HepG2 (cell line): ENCODE measurements at regions not wholly inside any gene's neighbourhood (a gene's known extent, or its start where the extent isn't known, plus 50 kb on each side); places are given as distances from the start of the nearest gene placed in this dataset.

Experiments used
- ATAC-seq: fragments of 200-7000 bp; cut with Tn5 transposase; 3 replicates; pipeline ENCODE4 v1.9.1; 2020; ENCODE audit warnings: mild to moderate bottlenecking, moderate library complexity
- BruUV-seq: library from RNA; stranded (reverse); fragments of 400-500 nt; replicated peaks from 2 replicates; lab custom pipeline; 2021; lab: Mats Ljungman, UMichigan
- CTCF ChIA-PET: fragments of 300-600 bp; formaldehyde crosslinking; extraction: SDS; loops from one replicate; lab custom pipeline; 2021; ENCODE audit warnings: low total read pairs, inconsistent platforms, low intra/inter-chr PET ratio; lab: Yijun Ruan, JAX
- POLR2A ChIA-PET: fragments of 350-600 bp; sonication (Branson Sonifier 250); formaldehyde crosslinking; loops from one replicate; lab custom pipeline; 2020; ENCODE audit warnings: antibody characterized with exemption, inconsistent platforms; lab: Yijun Ruan, JAX
- DNase-seq: peaks from one replicate; pipeline ENCODE4 v3.0.0-alpha.2; 2015; ENCODE audit warnings: low spot score
- FAIRE-seq: peaks from 3 replicates; lab custom pipeline; 2011; peaks lifted over from hg19 to GRCh38; lab: Jason Lieb, UNC
- H2AFZ ChIP-seq: one replicate; pipeline ENCODE4 v1.6.1; 2011; ENCODE audit warnings: low read length, inconsistent platforms
- H3K27ac ChIP-seq: fragments of 300-600 bp; 3 replicates; pipeline ENCODE4 v1.8.0; 2011; ENCODE audit warnings: mixed run types, mild to moderate bottlenecking, mixed read lengths, low read length, inconsistent platforms; ENCODE audit not compliant: insufficient read depth; ENCODE audit errors: extremely low read length
- H3K27me3 ChIP-seq, 2 experiments: fragments of 200-600 bp in 1 of 2; 2 replicates in 1 of 2; 3 replicates in 1 of 2; pipeline versions ENCODE4 v1.6.0 to v1.8.0; 2011; ENCODE audit warnings: low read length in 2 of 2, mild to moderate bottlenecking in 2 of 2, moderate library complexity in 2 of 2, inconsistent platforms in 1 of 2; ENCODE audit not compliant: insufficient read depth in 2 of 2, control insufficient read depth in 1 of 2
- H3K36me3 ChIP-seq, 2 experiments: fragments of 200-600 bp in 1 of 2; replicated peaks in 1 of 2; 2 replicates in 1 of 2; 3 replicates in 1 of 2; pipeline versions ENCODE4 v1.5.1 to v1.8.0; 2011; ENCODE audit warnings: low read length in 2 of 2, inconsistent platforms in 1 of 2; ENCODE audit not compliant: insufficient read depth in 2 of 2, control insufficient read depth in 1 of 2
- H3K4me1 ChIP-seq: 2 replicates; pipeline ENCODE4 v1.5.1; 2012; ENCODE audit warnings: low read length, inconsistent platforms; ENCODE audit not compliant: insufficient read depth
- H3K4me2 ChIP-seq: 2 replicates; pipeline ENCODE4 v1.6.0; 2011; ENCODE audit warnings: low read depth, low read length, inconsistent platforms
- H3K4me3 ChIP-seq, 3 experiments: fragments of 200-600 bp in 1 of 3; sonication (generic), shearing (Covaris generic) in 1 of 3; replicated peaks in 1 of 3; 2 replicates each; pipeline ENCODE4 v1.5.1; 2011 to 2016; ENCODE audit warnings: low read length in 3 of 3, inconsistent platforms in 2 of 3, low read depth in 2 of 3, mild to moderate bottlenecking in 2 of 3, control low read depth in 1 of 3, mixed read lengths in 1 of 3; ENCODE audit not compliant: insufficient read depth in 1 of 3
- H3K79me2 ChIP-seq: one replicate; pipeline ENCODE4 v1.6.1; 2011; ENCODE audit warnings: low read length, inconsistent platforms; ENCODE audit not compliant: insufficient read depth
- H3K9ac ChIP-seq: 2 replicates; pipeline ENCODE4 v1.6.0; 2011; ENCODE audit warnings: mild to moderate bottlenecking, low read depth, low read length, inconsistent platforms; ENCODE audit not compliant: insufficient read depth
- H3K9me3 ChIP-seq: 2 replicates; pipeline ENCODE4 v1.5.1; 2012; ENCODE audit warnings: mild to moderate bottlenecking, low read length
- H4K20me1 ChIP-seq: 2 replicates; pipeline ENCODE4 v1.6.0; 2011; ENCODE audit warnings: inconsistent platforms, mild to moderate bottlenecking, low read length, moderate library complexity; ENCODE audit not compliant: insufficient read depth
- ATF7-NPFF ChIP-seq: sonication (generic); formaldehyde crosslinking; IDR thresholded peaks from 2 replicates; pipeline ENCODE4 v1.8.1; 2023; ENCODE audit warnings: mild to moderate bottlenecking, low read depth, missing genetic modification reagents, moderate library complexity
- CCAR2 ChIP-seq: fragments of 200-400 bp; formaldehyde crosslinking; optimal IDR thresholded peaks from 2 replicates; pipeline ENCODE3; 2018; ENCODE audit warnings: low read depth, mild to moderate bottlenecking, low read length, moderate library complexity
- HNRNPL ChIP-seq: fragments of 200-400 bp; formaldehyde crosslinking; IDR thresholded peaks from 2 replicates; pipeline ENCODE4 v1.6.1; 2017; ENCODE audit warnings: mild to moderate bottlenecking, low read depth, low read length
- HNRNPUL1 ChIP-seq: fragments of 200-400 bp; formaldehyde crosslinking; IDR thresholded peaks from 2 replicates; pipeline ENCODE4 v1.6.1; 2017; ENCODE audit warnings: low read depth, mild to moderate bottlenecking, low read length, moderate library complexity
- KIAA2018 ChIP-seq: sonication (generic); formaldehyde crosslinking; IDR thresholded peaks from 2 replicates; pipeline ENCODE4 v1.5.0; 2020; ENCODE audit warnings: mild to moderate bottlenecking, missing genetic modification reagents, borderline replicate concordance
- MAFG ChIP-seq: sonication (generic); formaldehyde crosslinking; IDR thresholded peaks from 2 replicates; pipeline ENCODE4 v1.5.1; 2020; ENCODE audit warnings: mild to moderate bottlenecking, missing genetic modification reagents
- NFKBIZ ChIP-seq: IDR thresholded peaks from 2 replicates; pipeline ENCODE4 v1.6.1; 2018; ENCODE audit warnings: missing genetic modification reagents, missing compliant biosample characterization
- NR1H2 ChIP-seq: sonication (generic); formaldehyde crosslinking; IDR thresholded peaks from 2 replicates; pipeline ENCODE4 v1.8.1; 2022; ENCODE audit warnings: low read depth, missing genetic modification reagents, borderline replicate concordance
- RXRA ChIP-seq: sonication (generic); formaldehyde crosslinking; IDR thresholded peaks from 2 replicates; pipeline ENCODE4 v1.5.1; 2020; ENCODE audit warnings: missing genetic modification reagents
- SAP130 ChIP-seq: IDR thresholded peaks from 2 replicates; pipeline ENCODE4 v1.6.1; 2016; ENCODE audit warnings: low read depth
- ZNF101 ChIP-seq: sonication (generic); formaldehyde crosslinking; IDR thresholded peaks from 2 replicates; pipeline ENCODE4 v1.4.0; 2020; ENCODE audit warnings: mild to moderate bottlenecking, low read depth, missing genetic modification reagents, borderline replicate concordance
- ZNF282 ChIP-seq: fragments of 450-650 bp; IDR thresholded peaks from 2 replicates; pipeline ENCODE4 v1.6.1; 2018; ENCODE audit not compliant: partially characterized antibody
- ZNF44 ChIP-seq: sonication (generic); formaldehyde crosslinking; IDR thresholded peaks from 2 replicates; pipeline ENCODE4 v1.5.1; 2020; ENCODE audit warnings: mild to moderate bottlenecking, missing genetic modification reagents
- ZNF660 ChIP-seq: sonication (generic); formaldehyde crosslinking; IDR thresholded peaks from 2 replicates; pipeline ENCODE4 v1.5.1; 2020; ENCODE audit warnings: mild to moderate bottlenecking, low read depth, missing genetic modification reagents, borderline replicate concordance
- WGBS: methylation state at CpG from one replicate; pipeline ENCODE4 v1.1.6; 2017; ENCODE audit warnings: low lambda C conversion rate; 5-methylcytosine and 5-hydroxymethylcytosine counted together
- in situ Hi-C: cut with HindIII; loops from 2 replicates; pipeline ENCODE4 v1.10.0; 2017; ENCODE audit warnings: low pct_unique_long_range_greater_than_20kb; ENCODE audit not compliant: extremely low pct_ligation_motif_present
- intact Hi-C: fragments of 100-400 bp; cut with micrococcal nuclease; formaldehyde crosslinking; loops from one replicate; pipeline ENCODE4 v1.10.0; 2022; ENCODE audit not compliant: unreplicated experiment
- TF ChIP-seq, protein P1 (sequence below): sonication (generic); formaldehyde crosslinking; IDR thresholded peaks from 2 replicates; pipeline ENCODE4 v1.4.0; 2020; ENCODE audit warnings: missing genetic modification reagents

DNA sequence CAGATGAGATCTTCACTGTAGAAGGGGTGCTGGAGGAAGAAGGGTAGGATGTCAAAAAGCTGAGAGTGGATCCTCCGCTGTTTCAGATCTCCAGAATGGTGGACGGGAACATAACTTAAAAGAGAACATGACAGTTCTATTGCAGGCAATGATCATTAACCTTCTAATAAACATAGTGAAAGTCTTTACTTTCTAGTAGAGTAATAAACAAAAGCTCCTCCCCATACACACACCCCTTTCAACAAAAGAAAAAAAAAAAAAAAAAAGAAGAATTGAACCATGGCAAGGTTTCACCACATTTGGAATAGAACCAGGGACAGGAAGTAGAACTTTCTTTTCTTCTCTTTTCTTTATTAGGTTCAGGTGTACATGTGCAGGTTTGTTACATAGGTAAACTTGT, 768.1 kb upstream of the RIOK2 start (continued):
- TF ChIP-seq, protein P1, sequence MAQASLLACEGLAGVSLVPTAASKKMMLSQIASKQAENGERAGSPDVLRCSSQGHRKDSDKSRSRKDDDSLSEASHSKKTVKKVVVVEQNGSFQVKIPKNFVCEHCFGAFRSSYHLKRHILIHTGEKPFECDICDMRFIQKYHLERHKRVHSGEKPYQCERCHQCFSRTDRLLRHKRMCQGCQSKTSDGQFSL (CRISPR knock-in tag): no peak
- TF ChIP-seq SAP130 (CRISPR knock-in tag) (no peak), HNRNPL (no peak), ATF7-NPFF (CRISPR knock-in tag) (no peak), ZNF44 (CRISPR knock-in tag) (no peak), CCAR2 (no peak), ZNF660 (CRISPR knock-in tag) (no peak), RXRA (CRISPR knock-in tag) (no peak), ZNF282 (no peak)

DNA sequence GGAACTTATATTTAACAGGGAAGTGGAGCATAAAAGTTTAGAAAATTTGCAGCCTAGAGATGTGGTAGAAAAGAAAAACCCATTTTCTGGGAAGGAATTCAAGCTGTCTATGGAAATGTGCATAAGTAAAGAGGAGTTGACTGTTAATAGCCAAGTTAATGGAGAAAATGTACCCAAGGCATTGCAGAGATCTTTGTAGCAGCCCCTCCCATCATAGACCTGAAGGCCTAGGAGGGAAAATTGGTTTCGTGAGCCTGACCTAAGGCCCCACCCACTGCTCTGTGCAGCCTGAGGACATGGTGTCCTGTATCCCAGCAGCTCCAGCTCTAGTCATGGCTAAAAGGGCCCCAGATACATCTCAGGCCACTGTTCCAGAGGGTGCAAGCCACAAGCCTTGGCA, 772.4 kb upstream of the RIOK2 start:
- FAIRE-seq: no peak
- no peak overlapping the region for H3K4me3 ChIP-seq
- POLR2A ChIA-PET: no interaction called here
- no peaks in the 10 kb centered on the region for H3K79me2 ChIP-seq
- H3K4me2 ChIP-seq: no peak overlapping the region
- H3K27ac ChIP-seq: no peak overlapping the region
- H2AFZ ChIP-seq: no peak overlapping the region
- no peak for ATAC-seq
- intact Hi-C loops (no loop called here), in situ Hi-C loops (no loop called here)
- H3K9ac ChIP-seq: no peak overlapping the region
- no peaks in the 10 kb centered on the region for H3K4me1 ChIP-seq
- CTCF ChIA-PET: no interaction called here
- no TSS peak for BruUV-seq
- H3K36me3 ChIP-seq: no peaks in the 10 kb centered on the region
- H4K20me1 ChIP-seq: no peaks in the 10 kb centered on the region
- 25% methylated on average over 1 of the region's 1 CpG for WGBS
- no peaks in the 10 kb centered on the region for H3K27me3 ChIP-seq
- no peak for TF ChIP-seq ZNF101 (CRISPR knock-in tag)
- TF ChIP-seq MAFG: no peak
- TF ChIP-seq HNRNPUL1: no peak
- TF ChIP-seq KIAA2018 (CRISPR knock-in tag): no peak
- no peak for TF ChIP-seq NFKBIZ (CRISPR knock-in tag)
- TF ChIP-seq NR1H2: no peak
- H3K9me3 ChIP-seq: no peaks in the 10 kb centered on the region
- DNase-seq: no peak
